ENCODE measurements at regions not wholly inside any gene's neighbourhood (a gene's known extent, or its start where the extent isn't known, plus 50 kb on each side); places are given as distances from the start of the nearest gene placed in this dataset.
A peak's percentile ranks its signal among the peaks of the same experiment; 100 is the strongest.

- peak; percentile 55 for DNase-seq (ENCODE audit: low spot score)
Observed at GRCh38 chr12:107320033-107320928, 226.9 kb upstream of the CRY1 start.

- DNase-seq (ENCODE audit: low spot score), result peak; percentile 72
Observed at GRCh38 chr12:107320929-107321631, 227.7 kb upstream of the CRY1 start.

DNA sequence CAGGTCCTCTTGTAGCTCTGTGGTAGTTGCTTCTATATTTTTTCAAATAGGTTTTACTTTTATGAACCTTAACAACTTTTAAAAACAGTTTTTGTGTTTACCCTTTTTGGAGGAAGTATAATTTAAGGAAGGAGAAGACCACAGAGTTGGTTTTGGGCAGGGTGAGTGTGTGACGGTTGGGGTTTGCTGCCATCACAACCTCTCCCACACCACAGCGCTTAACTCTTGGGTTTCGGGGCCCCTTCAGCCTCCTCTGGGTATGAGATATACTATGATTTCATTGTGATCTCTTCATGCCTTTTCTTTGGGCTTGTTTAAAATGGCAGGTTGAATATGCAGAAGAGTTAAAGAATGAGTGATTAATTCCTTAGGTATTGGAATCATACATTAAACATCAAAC is 228.7 kb upstream of the CRY1 start:
- no peak for DNase-seq (ENCODE audit: low spot score)

GRCh38 chr12:107325075-107325608 is 231.8 kb upstream of the CRY1 start:
- no peak for DNase-seq (ENCODE audit: low spot score)

- DNase-seq (ENCODE audit: low spot score), result no peak
Observed at GRCh38 chr12:107326237-107326636, 232.9 kb upstream of the CRY1 start.

GRCh38 chr12:107327651-107328182 is 234.4 kb upstream of the CRY1 start:
- DNase-seq (ENCODE audit: low spot score), result no peak

DNA sequence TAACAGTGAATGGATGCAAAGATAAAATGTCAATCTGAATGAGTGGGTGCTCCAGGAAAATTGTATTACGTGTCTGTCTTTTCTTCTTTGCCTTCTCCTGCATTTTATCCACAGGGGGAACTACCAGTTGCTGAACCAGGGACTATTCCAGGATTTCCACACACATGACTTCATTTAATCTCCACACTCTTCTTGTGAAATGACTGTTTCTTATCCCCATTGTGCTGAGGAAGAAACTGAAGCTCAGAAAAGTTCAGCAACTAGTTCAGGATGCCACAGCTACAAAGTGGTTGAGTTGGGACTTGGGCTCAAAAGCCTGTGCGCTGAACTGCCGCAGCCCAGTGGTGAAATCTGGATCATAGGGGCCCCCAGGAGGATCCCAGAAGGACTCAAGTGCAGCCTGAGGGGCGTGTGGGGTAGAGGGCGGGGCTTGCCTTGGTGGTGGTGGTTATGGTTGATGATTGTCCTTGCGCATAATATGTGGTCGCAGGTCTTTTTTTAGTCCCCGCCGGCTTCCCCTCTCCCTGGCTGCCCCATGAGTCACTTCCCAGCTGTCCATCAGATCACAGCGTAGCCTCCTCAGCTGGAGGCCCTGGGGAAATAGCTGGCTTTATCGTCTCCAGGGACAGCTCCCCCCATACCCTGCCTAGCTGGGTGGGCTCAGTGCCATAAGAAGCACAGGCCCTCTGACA is 235.2 kb upstream of the CRY1 start:
- DNase-seq (ENCODE audit: low spot score), result peak; percentile 35

GRCh38 chr12:107329569-107330324 is 236.4 kb upstream of the CRY1 start:
- no peak for DNase-seq (ENCODE audit: low spot score)

DNA sequence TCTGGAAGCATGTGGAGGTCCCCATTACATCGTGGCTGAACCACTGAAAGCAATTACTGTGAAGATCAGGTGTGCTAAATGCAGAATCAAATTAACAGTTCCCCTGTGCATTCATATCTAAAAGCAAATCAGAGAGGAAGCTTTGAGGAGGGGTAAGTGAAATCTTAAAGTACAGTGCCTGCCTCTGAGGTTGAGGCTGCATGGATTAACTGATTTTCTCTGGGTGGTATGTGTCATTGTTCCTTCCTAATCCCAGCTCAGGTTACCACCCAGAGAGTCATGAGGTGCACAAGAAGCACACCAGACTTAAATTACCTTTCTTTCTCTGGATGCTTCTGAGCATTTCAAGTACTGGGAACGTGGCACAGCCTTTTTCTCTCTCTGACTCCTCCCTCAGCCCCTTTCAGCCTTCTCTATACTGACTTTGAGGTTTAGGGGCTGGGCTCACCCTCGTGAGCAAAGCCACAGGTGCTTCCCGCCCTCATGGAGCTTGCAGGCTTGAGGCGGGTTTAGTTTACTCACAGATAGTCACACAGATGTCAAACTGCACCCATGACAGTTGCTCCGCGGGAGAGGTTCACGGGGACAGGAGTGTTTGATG is 237.6 kb upstream of the CRY1 start:
- no peak for DNase-seq (ENCODE audit: low spot score)

GRCh38 chr12:107331471-107331870 is 238.1 kb upstream of the CRY1 start:
- no peak for DNase-seq (ENCODE audit: low spot score)

DNA sequence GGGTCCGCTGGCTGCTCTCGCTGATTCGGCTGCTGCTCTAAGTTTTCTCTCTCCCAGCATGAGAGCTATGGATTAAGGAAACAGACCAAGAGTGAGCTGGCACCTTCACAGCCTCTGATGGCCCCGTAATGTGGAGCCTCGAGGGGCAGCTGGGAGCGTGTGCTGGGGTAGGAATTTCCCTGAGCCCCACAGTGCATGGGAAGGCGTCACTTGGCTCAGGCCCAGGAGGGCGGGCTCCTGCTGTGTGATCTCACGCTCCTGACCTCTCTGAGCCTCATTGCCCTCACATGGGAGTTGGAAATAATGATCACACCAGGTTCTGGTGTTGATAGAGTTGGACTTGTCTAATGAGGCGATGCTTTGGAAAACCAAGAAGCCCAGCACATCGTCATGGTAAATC is 238.6 kb upstream of the CRY1 start:
- no peak for DNase-seq (ENCODE audit: low spot score)

GRCh38 chr12:107332743-107333142 is 239.4 kb upstream of the CRY1 start:
- no peak for DNase-seq (ENCODE audit: low spot score)

GRCh38 chr12:107335802-107336570 is 242.6 kb upstream of the CRY1 start:
- DNase-seq (ENCODE audit: low spot score), result no peak

DNA sequence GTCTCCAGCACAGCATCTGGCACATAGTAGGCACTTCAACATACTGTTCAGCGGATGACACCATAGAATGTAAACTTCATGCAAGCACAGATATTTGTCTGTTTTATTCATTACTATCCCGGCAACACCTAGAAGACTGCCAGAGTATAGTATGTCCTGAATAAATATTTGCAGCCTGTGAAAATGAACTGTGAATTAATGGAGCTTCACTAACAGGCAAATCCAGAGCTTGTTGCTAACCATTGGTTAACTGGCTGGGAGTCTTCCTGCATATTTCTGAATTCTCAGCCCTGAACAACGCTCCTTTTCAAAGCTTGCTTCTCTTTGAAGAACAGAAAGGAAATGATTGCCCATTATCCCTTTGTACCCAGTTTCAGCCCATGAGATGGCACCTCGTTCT is 243.3 kb upstream of the CRY1 start:
- DNase-seq (ENCODE audit: low spot score), result no peak

DNA sequence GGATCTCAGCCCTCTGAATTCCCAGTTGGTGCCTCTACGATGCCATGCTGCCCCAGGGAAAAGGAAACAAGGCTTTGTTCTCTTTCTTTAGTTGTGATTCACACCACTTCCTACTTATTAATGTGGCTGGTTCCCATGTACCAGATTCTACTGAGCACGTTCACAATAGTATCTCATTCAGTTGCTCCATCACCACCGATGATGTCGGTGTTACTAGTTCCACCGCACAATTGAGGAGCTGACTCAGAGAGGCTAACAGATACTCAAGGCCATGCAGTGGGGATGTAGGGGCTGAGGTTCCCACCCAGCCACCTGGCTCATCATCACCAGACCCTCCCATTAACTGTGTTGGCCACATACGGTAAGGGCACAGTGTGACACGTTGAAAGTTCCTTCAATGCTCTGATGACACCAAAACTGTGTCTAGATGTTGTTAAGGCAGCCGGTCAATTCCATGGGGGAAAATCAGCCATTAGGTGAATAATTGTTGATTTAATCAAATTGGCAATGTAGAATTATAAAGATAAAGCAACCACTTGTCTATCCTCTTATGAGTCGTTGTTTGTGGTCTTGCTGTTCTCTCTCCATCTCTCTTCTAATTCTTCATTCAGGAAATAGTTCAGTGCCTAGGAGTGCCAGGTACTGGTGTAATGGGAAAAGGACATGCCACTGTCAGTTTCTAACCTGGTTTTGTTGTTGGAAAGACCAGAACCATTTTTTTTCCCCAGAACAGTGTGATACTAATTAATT is 244.2 kb upstream of the CRY1 start:
- DNase-seq (ENCODE audit: low spot score), result no peak

DNA sequence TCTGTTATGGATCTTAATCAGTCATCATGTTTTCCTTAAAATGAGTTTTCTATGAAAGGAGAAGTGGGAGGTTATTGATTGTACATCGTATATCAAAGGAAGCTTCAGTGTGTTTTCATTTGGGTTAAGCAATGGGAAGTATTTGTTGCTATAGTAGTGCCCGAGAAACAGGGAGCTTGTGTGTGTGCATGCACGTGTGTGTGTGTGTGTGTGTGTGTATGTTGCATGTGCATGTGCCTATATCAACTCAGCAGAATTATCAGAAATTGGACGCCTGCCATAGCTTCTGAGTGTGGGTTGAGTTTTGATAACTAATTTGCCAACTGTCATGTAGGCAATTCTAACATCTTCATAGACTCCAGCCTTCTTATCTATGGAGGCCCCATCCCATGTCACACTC is 246.1 kb upstream of the CRY1 start:
- DNase-seq (ENCODE audit: low spot score), result no peak

DNA sequence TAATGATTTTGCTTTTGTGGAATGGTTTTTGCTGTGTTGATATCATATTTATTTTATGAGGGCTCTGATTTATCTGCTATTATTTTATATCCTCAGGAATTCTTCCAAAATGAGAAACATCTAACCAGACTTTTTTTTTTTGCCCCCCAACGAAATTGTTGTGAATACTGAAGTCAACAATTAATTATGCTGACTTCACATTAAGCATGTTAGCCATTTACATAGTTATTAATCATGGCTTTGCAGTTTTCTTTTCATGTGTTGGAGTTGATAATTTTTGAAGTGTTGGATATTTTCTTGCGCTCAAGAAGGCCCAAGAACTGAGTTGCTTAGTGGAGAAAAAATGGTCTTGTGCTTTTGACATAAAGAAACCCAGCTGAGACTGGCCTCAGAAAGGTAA is 246.6 kb upstream of the CRY1 start:
- no peak for DNase-seq (ENCODE audit: low spot score)

DNA sequence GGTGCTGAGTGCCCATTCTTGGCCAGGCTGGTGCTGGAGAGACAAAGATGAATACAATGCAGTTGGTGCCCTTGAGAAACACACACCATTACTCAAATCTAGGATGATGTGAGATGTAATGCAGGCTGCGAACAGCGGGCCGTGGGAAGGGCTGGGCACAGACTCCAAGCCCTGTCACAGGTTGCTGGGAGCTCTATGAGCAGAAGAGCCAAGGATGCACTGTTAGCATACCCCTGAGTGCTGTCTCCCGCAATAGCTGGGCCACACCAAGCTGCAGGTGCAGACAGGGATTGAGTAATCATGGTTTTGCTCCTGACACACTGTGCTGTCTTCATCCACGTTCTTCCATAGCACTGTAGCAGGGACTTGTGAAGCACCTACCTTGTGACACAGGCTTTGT is 247.5 kb upstream of the CRY1 start:
- no peak for DNase-seq (ENCODE audit: low spot score)

All from umbilical cord (tissue), 1 donor.